ENCODE measurements at regions not wholly inside any gene's neighbourhood (a gene's known extent, or its start where the extent isn't known, plus 50 kb on each side); places are given as distances from the start of the nearest gene placed in this dataset.

DNA sequence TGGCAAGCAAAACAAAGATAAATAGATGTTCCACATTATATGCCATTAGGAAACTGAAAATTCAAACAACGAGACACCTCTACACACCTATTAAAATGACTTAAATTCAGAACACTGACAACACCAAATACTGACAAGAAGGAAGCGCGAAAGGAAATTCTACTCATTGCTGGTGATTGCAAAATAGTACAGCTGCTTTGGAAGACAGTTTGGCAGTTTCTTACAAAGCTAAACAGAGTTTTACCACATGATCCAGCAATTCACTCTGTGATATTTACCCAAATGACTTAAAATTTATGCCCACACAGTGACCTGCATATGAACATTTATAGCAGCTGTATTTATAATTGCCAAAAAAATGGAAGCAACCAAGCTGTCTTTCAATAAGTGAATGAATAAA lies 232.6 kb downstream of the CASP12 start (continued):
- TF ChIP-seq SP2 (IDR thresholded peaks at IDR 0.05; ENCODE audit: low read length) (no peak), SIX5 (IDR thresholded peaks at IDR 0.05; ENCODE audit: low read depth, low read length) (no peak), CHD2 (IDR thresholded peaks at IDR 0.05; ENCODE audit: low read length) (no peak), POLR2AphosphoS5 (IDR thresholded peaks at IDR 0.05; ENCODE audit: low read depth, low read length) (no peak), TCF12 (IDR thresholded peaks at IDR 0.05; ENCODE audit: low read depth, low read length) (no peak), KDM5A (IDR thresholded peaks at IDR 0.05; ENCODE audit: low read length) (no peak), PHF8 (conservative IDR thresholded peaks at IDR 0.05; ENCODE audit: low read depth, low read length) (no peak)
- TF ChIP-seq, protein P1, sequence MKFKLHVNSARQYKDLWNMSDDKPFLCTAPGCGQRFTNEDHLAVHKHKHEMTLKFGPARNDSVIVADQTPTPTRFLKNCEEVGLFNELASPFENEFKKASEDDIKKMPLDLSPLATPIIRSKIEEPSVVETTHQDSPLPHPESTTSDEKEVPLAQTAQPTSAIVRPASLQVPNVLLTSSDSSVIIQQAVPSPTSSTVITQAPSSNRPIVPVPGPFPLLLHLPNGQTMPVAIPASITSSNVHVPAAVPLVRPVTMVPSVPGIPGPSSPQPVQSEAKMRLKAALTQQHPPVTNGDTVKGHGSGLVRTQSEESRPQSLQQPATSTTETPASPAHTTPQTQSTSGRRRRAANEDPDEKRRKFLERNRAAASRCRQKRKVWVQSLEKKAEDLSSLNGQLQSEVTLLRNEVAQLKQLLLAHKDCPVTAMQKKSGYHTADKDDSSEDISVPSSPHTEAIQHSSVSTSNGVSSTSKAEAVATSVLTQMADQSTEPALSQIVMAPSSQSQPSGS (IDR thresholded peaks at IDR 0.05; ENCODE audit: low read length), result no peak

All from H1 (cell line).